GM12878 (cell line): ENCODE measurements at regions not wholly inside any gene's neighbourhood (a gene's known extent, or its start where the extent isn't known, plus 50 kb on each side); places are given as distances from the start of the nearest gene placed in this dataset.

Experiments
- E2F8 ChIP-seq: fragments of 450-650 bp; IDR thresholded peaks from 2 replicates; pipeline ENCODE4 v1.6.1; 2018; ENCODE audit warnings: mild to moderate bottlenecking, low read depth, moderate library complexity; ENCODE audit not compliant: partially characterized antibody
- HSF1 ChIP-seq: fragments of 150-350 bp; IDR thresholded peaks from 2 replicates; pipeline ENCODE4 v1.6.1; 2014; ENCODE audit warnings: mild to moderate bottlenecking, low read depth, low read length
- SKIL ChIP-seq: fragments of 450-650 bp; IDR thresholded peaks from 2 replicates; pipeline ENCODE4 v1.6.1; 2017; ENCODE audit warnings: mild to moderate bottlenecking, low read depth, inconsistent platforms; ENCODE audit not compliant: poor library complexity, severe bottlenecking
- ZNF687 ChIP-seq: fragments of 450-650 bp; IDR thresholded peaks from 2 replicates; pipeline ENCODE4 v1.6.1; 2017; ENCODE audit warnings: mild to moderate bottlenecking, moderate library complexity

- no peak for TF ChIP-seq ZNF687
- no peak for TF ChIP-seq HSF1
- TF ChIP-seq E2F8 = no peak
- no peak for TF ChIP-seq SKIL
- TF ChIP-seq, all 136 proteins: peak for 0
These were observed 183.7 kb upstream of the DIO2 start (continued) for GRCh38 chr14:80395031-80395430.
